NCI-H524 treated with DMSO at 0.1 percent for 48 hours (cell line): ENCODE measurements at regions not wholly inside any gene's neighbourhood (a gene's known extent, or its start where the extent isn't known, plus 50 kb on each side); places are given as distances from the start of the nearest gene placed in this dataset.

Experiments used
- DNase-seq: peaks from one replicate; lab custom pipeline; 2025; lab: John Stamatoyannopoulos, UW

DNA sequence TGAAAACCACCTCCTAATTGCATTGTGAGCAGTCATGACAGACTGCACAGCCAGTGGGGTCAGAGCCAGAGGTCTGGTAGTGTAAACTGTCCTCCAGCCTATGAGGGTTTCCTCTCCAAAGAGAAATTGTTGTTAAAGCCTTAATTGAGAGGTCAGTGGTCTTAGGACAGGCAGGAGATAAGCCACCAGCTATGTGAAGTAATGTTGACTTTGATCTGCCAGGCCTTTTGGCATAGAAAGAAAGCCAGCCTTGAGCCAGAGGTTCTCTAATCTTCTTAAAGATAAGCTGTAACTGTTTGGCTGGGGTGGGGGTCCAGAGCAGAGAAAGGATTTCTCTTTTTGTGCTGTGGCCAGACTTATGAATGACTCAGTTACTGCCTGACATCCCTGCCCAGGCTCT, 248.4 kb downstream of the WDR11 start:
- DNase-seq = no peak

DNA sequence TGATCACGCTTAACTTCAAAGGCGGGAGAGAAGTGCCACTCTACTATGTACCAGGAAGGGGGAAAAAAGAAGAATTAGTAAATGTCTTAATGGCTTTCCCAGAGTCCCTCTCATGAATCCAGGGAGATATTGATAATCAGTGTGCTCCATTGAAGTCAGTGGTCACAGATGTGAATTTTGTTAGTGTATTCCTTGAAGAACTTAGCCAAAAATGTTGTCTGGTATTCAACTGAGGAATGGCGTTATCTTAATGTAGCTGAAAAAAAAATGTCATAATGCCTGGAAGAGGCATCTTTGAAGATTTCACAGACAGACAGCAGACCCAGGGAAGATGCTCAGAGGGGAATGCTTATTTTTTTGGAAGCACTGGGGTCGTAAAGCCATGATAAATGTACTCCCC, 250.4 kb downstream of the WDR11 start:
- no peak for DNase-seq

DNA sequence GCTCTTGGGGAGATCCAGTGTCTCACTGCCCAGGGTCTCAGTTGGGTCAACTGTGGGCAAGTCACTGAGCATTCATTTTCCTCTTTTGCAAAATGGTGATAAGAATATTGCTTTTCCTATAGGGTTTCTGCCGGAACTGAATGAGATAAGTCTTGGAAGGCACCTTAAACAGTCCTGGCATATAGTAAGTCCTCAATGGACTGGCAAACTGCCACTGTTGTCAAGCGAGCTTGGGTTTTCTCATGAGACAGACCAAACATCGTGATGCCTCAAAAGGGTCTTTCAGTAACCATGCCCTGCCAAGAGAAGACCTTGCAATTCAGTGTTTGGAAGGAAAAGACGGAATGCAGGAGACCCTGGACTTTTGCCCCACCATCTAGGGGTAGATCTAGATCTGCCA, 251.5 kb downstream of the WDR11 start:
- no peak for DNase-seq

DNA sequence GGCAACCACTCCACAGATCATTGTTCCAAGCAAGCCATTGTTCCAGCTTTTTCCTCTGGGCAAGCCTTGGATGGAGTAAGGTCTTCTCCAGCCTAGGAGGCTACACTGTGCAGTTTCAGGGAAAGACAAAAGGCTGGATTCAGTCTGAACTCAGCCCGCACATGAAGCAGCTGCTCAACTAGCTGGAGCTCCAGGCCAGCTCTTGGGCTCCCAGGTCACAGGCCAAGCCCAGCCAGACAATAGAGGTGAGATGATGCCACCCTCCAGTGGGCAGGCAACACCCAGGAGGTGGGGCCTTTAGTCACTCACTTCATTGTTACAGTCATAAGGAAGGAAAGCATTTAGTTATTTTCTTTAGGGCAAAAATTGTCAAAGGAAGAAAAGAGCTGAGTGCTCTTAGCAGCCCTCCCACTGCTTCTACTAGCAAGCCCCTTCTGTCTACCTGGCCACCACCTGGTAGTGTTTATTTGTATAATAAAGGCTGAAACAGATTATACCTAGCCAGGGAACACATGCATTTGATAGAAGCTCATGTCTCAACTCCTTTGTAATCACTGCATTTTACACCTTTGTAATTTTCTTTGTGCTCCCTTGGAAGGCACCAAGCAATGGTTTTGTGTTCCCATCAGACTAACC, 253.4 kb downstream of the WDR11 start:
- no peak for DNase-seq

DNA sequence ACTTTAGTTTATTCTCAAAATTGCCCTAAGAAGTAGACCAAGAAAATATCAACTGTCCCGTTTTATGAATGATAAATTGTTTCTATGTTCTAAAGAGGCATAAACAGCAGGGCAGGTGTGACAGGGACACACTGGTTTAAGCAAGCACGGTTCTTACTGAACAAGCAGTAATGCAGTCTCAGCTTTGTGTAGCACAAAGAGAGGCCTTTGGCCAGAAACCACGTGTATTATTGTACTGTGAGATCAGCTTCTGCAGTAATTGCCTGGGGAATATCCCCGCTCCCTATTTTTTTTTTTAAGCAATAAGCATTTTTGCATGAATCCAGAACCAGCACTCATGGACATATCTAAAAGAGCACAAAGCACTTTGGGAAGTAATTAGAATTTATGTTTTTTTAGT, 255.4 kb downstream of the WDR11 start:
- no peak for DNase-seq

DNA sequence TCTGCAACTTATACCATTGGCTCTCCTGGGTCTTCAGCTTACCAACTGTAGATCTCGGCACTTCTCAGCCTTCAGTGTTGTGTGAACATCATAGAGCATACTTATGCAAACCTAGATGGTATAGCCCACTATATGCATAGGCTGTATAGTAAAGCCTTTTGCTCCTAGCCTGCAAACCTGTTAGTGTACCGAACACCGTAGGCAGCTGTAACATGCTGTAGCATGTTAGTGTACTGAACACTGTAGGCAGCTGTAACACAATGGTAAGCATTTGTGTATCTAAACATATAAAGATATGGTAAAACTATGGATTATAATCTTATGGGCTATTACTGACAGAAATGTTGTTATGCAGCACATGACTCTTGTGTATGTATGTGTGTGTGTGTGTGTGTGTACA, 256.9 kb downstream of the WDR11 start:
- no peak for DNase-seq

DNA sequence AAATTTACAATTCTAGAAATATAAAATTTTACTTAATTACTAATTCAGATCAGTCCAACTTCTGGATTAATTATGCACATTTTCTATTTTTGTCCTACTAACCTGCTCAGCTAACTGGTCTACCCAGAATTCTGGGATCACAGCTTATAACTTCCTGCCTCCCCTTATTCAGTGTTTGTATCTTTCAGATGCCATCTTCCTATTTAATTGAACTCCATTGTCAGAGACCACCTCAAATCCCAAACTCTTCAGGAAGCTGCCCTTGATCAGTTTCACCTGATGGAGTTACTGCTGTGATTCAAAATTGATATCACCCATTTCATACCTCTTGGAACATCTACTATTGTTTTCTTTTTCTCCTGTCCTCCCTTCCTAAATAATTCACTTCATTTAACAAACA, 259.2 kb downstream of the WDR11 start:
- DNase-seq = no peak

DNA sequence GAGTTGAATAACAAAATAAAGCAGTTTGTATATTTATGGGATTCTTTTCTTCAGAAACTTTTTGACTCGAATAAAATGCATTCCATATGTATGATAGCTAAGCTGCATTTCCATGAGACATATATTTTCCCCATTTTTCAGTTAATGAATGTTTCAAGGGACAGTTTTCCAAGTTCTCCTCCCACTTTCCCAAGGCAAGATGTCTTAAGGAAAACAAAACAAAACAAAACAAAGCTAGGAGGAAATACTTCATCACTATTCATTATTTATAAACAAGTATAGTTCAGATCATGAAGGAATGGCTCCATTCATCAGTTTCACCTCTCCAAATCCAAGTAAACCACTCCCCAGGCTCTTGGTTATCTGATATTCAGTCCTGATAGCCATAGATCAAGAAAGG, 261.0 kb downstream of the WDR11 start:
- DNase-seq = no peak

DNA sequence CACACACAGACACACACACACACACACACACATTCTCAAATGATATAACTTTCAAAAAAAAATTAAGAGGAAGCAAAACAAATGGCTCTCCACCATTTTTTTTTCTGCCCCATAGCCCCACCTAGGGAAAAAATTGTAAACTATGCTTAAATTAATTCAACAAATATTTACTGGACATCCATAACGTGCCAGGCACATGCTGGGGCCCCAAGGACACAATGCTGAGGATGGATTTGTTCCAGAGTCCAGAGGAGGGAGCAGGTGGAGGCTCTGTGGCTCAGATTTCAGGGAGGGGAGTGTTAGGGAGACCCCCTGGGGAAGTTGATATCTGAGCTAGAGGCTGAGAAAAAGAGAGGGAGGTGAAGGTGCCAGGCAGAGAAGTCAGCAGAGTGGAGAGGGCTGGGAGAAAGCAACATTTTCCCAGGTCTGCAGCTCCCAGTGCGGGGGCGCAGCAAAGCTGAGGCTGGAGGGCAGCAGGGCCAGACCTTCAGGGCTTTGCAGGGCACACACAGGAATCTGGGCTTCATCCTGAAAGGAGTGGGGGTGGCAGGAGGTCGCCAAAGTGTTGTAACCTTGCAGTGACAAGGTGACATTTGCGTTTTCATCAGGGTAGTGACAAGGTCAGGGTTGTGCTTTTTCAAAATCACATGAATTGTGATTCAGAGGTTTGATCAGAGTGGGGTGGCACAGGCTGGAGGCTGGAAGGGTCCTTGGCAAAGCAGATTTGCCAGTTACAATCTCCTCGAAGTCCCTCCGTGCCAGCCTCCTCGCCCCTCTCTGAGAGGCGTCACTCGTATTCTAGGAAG, 261.6 kb downstream of the WDR11 start:
- DNase-seq = peak; percentile 3

DNA sequence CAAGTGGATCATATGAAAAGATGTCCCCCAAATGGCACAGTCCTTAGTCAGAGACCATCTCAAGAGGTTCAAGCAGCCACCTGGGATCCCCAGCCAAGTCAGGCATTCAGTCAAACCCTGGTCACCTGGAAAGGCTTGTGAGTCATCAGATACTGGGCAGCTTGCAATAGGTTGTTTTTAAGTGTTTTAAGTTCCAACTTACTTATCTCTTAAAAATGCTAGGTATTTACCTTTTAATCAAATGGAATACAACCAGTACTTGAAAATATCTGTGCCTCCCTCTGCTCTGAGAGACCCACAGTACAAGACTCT, 262.2 kb downstream of the WDR11 start:
- DNase-seq = no peak

DNA sequence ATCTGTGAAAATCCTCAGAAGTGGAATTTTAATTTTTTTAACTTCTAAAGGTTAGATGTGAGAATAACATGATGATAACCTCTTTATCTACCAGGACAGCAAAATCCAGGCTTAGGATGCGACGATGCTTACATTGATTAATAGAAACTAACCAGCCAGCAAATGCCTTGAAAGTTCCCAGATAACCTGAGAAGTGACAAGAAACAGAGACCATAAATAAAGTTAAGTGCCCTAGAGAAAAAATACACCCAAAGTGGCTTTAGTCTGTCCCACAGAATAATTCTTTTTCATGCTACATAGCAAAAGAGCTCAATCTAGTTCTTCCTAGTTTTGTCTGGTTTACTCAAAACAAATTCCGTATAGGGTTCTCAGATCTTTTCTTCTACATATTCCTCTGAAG, 262.7 kb downstream of the WDR11 start:
- DNase-seq = no peak

DNA sequence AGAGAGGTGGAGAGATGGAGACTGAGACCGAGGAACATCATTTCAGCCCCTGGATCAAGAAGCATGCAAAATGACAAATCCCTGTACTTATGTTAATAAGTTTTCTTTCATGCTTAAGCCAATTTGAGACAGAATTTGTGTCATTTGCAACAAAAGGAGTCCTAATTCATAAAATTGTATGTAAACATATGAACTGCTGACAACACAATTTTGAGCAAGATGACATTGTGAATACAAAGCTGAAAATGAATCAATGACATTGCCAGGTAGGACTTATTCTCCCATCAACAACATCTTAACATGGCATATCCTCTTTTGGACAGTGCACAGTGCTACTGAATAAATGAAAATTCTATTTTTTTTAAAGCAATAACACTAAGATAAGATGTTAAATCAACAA, 264.0 kb downstream of the WDR11 start:
- no peak for DNase-seq

DNA sequence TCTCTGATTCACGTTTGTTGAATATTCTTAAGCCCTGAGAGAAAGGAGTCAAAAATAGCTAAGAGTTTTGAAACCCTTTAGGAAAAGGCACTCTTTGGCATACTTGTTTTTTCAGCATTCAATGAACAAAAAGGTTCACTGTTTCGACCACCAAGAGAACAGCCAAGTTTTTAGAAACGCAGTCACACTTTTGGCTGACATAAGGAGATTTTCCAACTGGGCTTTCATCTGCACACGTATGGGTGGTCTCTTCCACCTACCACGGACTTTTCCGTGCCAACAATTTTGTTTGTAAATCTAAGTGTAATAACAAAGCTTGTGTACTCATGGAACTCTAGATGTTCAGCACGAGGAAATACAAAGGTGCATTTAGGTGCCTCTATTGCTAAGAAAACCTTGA, 270.3 kb downstream of the WDR11 start:
- DNase-seq = no peak

DNA sequence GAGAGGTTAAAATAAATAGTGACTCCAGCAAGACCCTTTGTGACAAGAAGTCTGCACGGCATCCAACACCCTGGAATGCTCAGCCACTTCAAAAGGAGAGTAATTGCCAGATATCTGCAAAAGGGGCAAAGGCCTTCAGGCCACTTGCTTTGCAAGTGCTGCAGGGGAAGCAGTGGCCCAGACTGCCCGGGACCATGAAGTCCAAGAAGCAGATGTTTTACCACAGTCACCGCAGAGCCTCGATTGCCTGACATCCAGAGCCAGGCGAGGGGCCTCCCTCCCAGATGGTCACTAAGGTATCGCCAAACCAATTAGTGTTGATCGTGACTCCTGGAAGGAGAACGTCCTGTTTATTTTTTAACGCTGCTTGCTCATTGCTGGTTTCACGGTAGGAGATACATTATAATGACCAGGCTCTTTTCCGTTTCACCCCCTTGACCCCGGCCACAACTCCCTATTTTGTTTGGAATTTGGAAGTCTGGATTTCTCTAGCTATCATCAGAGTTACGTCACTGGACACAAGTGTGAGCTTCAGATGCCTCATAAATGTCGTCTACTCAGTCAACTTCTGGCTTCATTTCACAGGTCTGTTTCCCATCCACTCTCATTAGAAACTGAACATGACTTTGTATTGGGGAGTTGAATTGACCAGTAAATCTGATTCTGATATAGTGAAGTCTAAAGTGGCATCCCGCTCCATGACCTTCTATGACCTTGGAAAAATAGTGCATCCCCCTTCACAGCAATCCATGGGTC, 276.2 kb downstream of the WDR11 start:
- DNase-seq = no peak

DNA sequence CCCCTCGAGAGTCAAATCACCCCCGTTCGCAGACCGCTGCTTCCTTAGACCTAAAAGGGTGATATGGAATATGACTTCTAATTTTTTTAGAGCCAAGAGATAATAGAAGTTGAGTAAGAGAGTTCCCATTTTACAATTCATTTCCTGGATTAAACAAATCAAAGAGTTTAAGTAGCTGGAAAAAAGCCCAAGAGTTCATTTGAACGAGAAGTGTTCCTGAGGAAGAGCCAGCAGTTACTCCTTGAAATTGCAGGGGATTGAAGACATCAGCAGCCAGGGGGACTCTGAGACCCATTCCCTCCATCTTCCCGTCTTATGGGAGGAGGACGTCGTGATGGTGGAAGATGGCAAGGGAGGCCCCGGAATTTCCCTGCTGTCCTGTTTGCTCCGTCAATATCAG, 277.0 kb downstream of the WDR11 start:
- DNase-seq = no peak

DNA sequence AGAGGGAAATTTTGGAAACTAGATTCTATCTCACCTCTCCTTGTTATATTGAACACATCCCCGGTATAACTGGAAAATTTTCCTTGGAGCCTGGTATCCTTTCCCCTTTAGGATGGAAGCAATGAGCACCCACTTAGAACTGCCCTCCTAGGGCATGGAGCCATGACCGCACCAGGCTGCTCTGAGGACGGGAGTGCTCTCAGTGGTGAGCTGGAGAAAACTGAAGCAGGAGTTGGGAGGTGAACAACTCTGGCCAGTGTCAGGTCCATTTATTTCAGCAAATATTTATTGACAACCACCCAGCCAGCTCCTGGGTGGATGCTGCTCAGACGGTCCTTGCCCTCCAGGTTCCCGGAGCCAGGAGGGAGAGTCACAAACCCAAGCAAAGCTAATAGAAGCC, 278.1 kb downstream of the WDR11 start:
- DNase-seq = no peak

DNA sequence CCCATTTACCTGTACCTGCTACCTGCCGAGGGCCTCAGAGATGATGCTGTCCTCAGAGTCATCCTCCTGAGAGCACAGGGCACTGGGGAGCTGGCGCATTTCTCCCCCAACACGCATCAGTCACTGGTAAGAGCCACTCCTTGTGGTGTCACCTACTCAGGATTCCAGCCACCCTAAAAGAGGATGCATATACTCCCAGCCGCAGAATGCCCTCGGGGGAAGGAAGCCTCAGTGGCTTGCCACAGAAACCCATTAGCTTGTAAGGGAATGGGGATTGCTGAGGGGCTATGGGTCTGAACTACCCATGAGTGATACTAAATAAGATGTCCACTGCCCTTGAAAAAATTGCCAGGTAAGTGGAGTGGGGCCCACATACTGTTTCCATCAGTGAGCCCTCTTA, 279.2 kb downstream of the WDR11 start:
- no peak for DNase-seq

DNA sequence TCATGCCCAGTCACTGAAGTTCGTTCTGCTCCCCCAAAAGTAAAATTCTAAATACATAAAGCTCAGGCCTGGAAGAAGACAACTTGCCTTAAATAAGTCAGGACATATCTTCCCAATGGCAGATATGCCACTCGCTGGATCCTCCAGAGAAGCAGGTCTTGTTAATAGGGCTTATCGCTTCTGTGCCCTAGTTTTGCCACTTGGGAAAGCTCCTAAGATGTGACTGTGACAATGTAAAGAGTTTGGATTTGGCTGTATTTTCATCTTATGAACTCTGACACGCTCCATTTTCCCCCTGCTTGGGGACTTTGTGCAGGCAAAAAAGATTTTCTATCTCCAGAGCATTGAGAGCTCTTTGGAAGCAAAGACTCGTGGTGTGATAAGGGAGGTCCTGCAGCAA, 279.9 kb downstream of the WDR11 start:
- DNase-seq = no peak

DNA sequence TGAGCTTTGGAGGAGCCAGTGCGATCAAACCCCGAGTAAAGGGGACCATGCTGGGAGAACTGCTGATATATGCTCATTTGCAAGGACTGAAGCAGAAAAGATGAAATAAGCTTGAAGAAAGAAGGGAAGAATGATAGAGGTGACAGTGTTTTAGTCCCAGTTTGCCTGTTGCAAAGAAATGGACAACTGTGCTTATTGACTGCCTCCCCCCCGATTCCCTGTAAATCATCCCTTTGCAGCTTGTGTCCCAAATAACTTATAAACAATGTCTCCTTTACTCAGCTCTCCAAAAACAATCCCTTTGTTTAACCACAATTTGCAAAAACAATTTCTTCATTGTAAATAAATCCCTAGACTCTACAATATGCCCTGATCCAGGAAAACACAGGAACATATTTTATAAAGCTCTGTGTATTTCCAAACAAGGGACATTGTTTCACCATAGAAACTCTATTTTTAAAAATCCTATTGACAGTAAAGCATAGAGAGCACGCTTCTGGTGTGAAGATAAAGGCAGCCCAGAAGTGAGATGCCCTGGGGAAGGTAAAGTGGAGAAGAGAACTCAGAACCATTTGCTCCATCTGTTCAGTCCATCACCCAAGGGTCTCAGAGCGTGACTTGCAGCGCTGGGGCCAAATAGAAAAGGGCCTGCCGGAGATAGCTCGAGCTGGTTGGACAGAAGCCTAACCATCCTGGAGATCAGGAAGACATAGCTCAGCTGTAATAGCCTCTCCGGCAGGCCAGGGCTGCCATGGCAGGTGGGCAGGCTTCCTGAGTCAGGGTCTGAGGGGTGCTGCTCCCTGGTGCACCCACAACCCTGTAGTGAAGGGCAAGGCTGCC, 280.5 kb downstream of the WDR11 start:
- DNase-seq = no peak

DNA sequence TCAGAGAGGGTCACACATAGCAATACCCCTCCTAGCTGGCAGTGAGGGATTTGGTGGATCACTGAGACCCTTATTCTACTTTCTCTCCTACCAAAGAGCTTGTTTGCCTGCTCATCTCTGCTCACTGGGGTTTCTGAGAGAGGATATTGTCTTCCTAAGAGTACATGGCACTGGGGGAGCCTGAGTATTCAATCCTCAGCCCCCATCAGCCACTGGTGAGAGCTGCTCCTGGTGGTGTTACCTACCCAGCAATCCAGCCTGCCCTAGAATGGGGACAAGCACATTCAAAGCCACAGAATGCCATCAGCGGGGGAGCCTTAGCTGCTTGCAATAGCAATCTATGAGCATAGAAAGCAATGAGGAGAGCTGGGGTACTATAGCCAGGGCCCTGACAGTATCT, 281.1 kb downstream of the WDR11 start:
- no peak for DNase-seq

DNA sequence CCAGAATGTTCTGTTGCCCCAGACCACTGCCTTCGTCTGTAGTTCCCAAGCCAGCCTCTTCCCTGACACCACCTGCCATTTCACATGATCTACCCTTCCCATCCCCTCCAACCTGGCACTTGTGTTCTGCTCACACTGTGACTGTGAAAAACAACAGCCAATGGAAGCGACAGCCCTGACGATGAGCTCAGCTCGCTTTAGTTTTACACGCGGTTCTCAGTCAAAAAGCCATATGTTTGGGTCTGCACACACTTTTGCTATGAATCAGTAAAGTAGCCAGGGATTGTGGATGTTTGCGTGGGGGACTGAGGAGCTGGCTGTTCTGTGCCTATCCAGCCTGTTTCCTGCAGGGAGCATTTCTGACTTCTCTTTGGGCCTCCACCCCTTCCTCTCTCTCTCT, 282.7 kb downstream of the WDR11 start:
- no peak for DNase-seq

DNA sequence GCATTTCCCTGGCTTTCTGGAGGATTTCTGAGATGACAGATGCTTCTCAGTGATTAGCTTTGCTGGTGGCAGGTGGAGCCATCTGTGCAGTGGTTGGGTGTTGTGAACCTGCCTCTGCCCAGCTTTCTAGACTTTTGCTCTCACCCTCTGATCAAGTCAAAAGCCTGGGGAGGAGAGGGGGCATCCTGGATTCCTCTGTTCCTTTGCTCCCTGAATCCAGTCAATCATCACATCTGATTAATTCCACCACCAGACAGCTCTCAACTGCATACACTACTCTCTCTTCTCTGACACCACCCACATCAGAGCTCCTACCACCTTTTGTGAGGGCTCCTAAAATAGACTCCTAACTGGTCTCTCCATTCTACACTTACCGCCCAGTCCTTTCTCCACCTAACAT, 283.5 kb downstream of the WDR11 start:
- peak; percentile 53 for DNase-seq

DNA sequence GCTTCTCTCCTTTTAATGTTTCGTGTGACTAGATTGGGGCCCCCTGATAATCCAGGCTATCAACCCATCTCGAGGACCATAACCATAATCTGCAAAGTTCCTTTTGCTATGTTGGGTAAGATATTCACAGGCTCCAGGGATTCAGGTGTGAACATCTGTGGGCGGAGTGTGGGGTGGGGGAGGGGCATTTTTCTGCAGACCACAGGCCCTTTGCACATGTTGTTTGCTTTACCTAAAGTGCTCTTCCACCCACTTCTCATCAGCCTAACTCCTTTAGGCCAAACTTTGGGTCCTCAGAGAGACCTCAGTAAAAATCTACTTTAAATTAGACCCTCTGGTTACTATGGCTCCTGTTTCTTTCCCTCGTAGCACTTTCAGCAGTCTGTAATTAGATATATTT, 284.4 kb downstream of the WDR11 start:
- DNase-seq = no peak
